ENCODE measurements at regions not wholly inside any gene's neighbourhood (a gene's known extent, or its start where the extent isn't known, plus 50 kb on each side); places are given as distances from the start of the nearest gene placed in this dataset.

- Histone ChIP-seq H3K27ac (no peak overlapping the region), H3K27me3 (no peaks in the 10 kb centered on the region), H3K9me3 (no peaks in the 10 kb centered on the region), H3K36me3 (no peaks in the 10 kb centered on the region), H3K4me3 (no peak overlapping the region), H3K4me1 (peaks cover 3% of the 10 kb centered on the region)
- DNase-seq (ENCODE audit: low spot score in 2 of 2): no peak
- WGBS: 64% methylated on average over 3 of the region's 3 CpGs
- no peak for TF ChIP-seq POLR2A (IDR thresholded peaks at IDR 0.05)
- TF ChIP-seq POLR2AphosphoS5 (IDR thresholded peaks at IDR 0.05): no peak
- TF ChIP-seq CTCF (IDR thresholded peaks at IDR 0.05): no peak
- TF ChIP-seq EP300 (IDR thresholded peaks at IDR 0.05): no peak
Observed at GRCh38 chr2:160984426-160985077, 175.7 kb upstream of the TANK start.

- H3K27me3 ChIP-seq: no peaks in the 10 kb centered on the region
- WGBS: 76% methylated on average over 1 of the region's 1 CpG
- no peaks in the 10 kb centered on the region for H3K36me3 ChIP-seq
- no peaks in the 10 kb centered on the region for H3K9me3 ChIP-seq
- no peak for DNase-seq (ENCODE audit: low spot score in 2 of 2)
- TF ChIP-seq POLR2AphosphoS5 (IDR thresholded peaks at IDR 0.05) (no peak), EP300 (IDR thresholded peaks at IDR 0.05) (no peak), CTCF (IDR thresholded peaks at IDR 0.05) (no peak), POLR2A (IDR thresholded peaks at IDR 0.05) (no peak)
- no peak overlapping the region for H3K27ac ChIP-seq
- H3K4me1 ChIP-seq: peaks cover 16% of the 10 kb centered on the region
- H3K4me3 ChIP-seq: no peak overlapping the region
Observed at GRCh38 chr2:160989778-160990177, 170.4 kb upstream of the TANK start.

GRCh38 chr2:160993654-160994061 lies 166.6 kb upstream of the TANK start:
- H3K27ac ChIP-seq: no peak overlapping the region
- no peak for TF ChIP-seq CTCF (IDR thresholded peaks at IDR 0.05)
- TF ChIP-seq EP300 (IDR thresholded peaks at IDR 0.05): no peak
- TF ChIP-seq POLR2A (IDR thresholded peaks at IDR 0.05): no peak
- TF ChIP-seq POLR2AphosphoS5 (IDR thresholded peaks at IDR 0.05): no peak
- DNase-seq (ENCODE audit: low spot score in 2 of 2): no peak
- no peaks in the 10 kb centered on the region for H3K9me3 ChIP-seq
- no peaks in the 10 kb centered on the region for H3K36me3 ChIP-seq
- no peaks in the 10 kb centered on the region for H3K27me3 ChIP-seq
- H3K4me3 ChIP-seq: no peak overlapping the region
- WGBS: 93% methylated on average over 7 of the region's 7 CpGs
- peaks cover 16% of the 10 kb centered on the region for H3K4me1 ChIP-seq

- Histone ChIP-seq H3K27me3 (no peaks in the 10 kb centered on the region), H3K36me3 (no peaks in the 10 kb centered on the region), H3K4me1 (peaks cover 14% of the 10 kb centered on the region), H3K9me3 (no peaks in the 10 kb centered on the region), H3K27ac (no peak overlapping the region), H3K4me3 (no peak overlapping the region)
- TF ChIP-seq CTCF (IDR thresholded peaks at IDR 0.05) (peak; percentile 74 to 90), EP300 (IDR thresholded peaks at IDR 0.05) (no peak)
- DNase-seq (ENCODE audit: low spot score in 2 of 2): peak; percentile 80 to 81
- 49% methylated on average over 16 of the region's 16 CpGs for WGBS
Observed at GRCh38 chr2:160994141-160995002, 165.9 kb upstream of the TANK start.

- Histone ChIP-seq H3K27me3 (no peaks in the 10 kb centered on the region), H3K9me3 (no peaks in the 10 kb centered on the region), H3K36me3 (no peaks in the 10 kb centered on the region), H3K4me3 (no peak overlapping the region), H3K4me1 (peaks cover 8% of the 10 kb centered on the region), H3K27ac (no peak overlapping the region)
- TF ChIP-seq EP300 (IDR thresholded peaks at IDR 0.05): no peak
- TF ChIP-seq POLR2A (IDR thresholded peaks at IDR 0.05): no peak
- TF ChIP-seq CTCF (IDR thresholded peaks at IDR 0.05): no peak
- TF ChIP-seq POLR2AphosphoS5 (IDR thresholded peaks at IDR 0.05): no peak
- WGBS: 95% methylated on average over 1 of the region's 1 CpG
- DNase-seq (ENCODE audit: low spot score in 2 of 2): no peak
Observed at GRCh38 chr2:160996584-160996983, 163.6 kb upstream of the TANK start.
